ENCODE measurements at regions not wholly inside any gene's neighbourhood (a gene's known extent, or its start where the extent isn't known, plus 50 kb on each side); places are given as distances from the start of the nearest gene placed in this dataset.

- ChIA-PET POLR2A (interaction anchor here (1.5 kb wide), 1 partner anchor 230 kb away, joined by 4 read pairs; the partner anchor contains the start of gene NFKBIZ), CTCF (interaction anchor here (1.0 to 3.0 kb wide), 6 partner anchors 9 to 150 kb away, joined by 3 to 14 read pairs (median 4); no protein-coding TSS in a partner anchor)
- no peaks in the 10 kb centered on the region for H3K9me3 ChIP-seq (replicated peaks; ENCODE audit: control insufficient read depth, insufficient read depth, low read length)
- no TSS peak for BruUV-seq (replicated peaks)
- H3K9me1 ChIP-seq (replicated peaks; ENCODE audit: control insufficient read depth, extremely low read depth, insufficient read depth, low read length): no peaks in the 10 kb centered on the region
- intact Hi-C loops (cut with micrococcal nuclease) (no loop called here), dilution Hi-C loops (cut with MboI; ENCODE audit: extremely low pct_ligation_motif_present, low sequenced_read_pairs) (no loop called here)
- peak overlapping the region; percentile 12 for H2AFZ ChIP-seq (ENCODE audit: low read depth, low read length)
- peaks cover 27% of the 10 kb centered on the region for H3K4me1 ChIP-seq (ENCODE audit: control insufficient read depth, extremely low read depth, insufficient read depth, low read length)
- H3K79me2 ChIP-seq (ENCODE audit: control insufficient read depth, insufficient read depth, low read length): no peaks in the 10 kb centered on the region
- H3K4me2 ChIP-seq (ENCODE audit: insufficient read depth, low read length): no peak overlapping the region
- no peaks in the 10 kb centered on the region for H3K36me3 ChIP-seq (ENCODE audit: control insufficient read depth in 2 of 2, extremely low read depth in 1 of 2, insufficient read depth in 2 of 2, low read length in 2 of 2)
- no peak for FAIRE-seq
- DNase-seq (ENCODE audit: low read depth, low spot score): peak; percentile 63
- no peaks in the 10 kb centered on the region for H4K20me1 ChIP-seq (replicated peaks; ENCODE audit: control insufficient read depth, extremely low read depth, insufficient read depth, low read length)
- no peak overlapping the region for H3K27ac ChIP-seq (ENCODE audit: insufficient read depth, low read depth, low read length)
- no peaks in the 10 kb centered on the region for H3K27me3 ChIP-seq (ENCODE audit: control insufficient read depth in 2 of 2, insufficient read depth in 2 of 2, low read length in 2 of 2)
- H3K4me3 ChIP-seq (replicated peaks in 1 of 3; ENCODE audit: insufficient read depth in 1 of 3, low read depth in 1 of 3, low read length in 3 of 3): no peak overlapping the region
- no peak for TF ChIP-seq EZH2 (IDR thresholded peaks at IDR 0.05; ENCODE audit: borderline replicate concordance, low read depth, low read length, severe bottlenecking)
- TF ChIP-seq MYC (IDR thresholded peaks at IDR 0.05; ENCODE audit: low read depth, low read length): no peak
- no peak for TF ChIP-seq JUN (IDR thresholded peaks at IDR 0.05; ENCODE audit: borderline replicate concordance, insufficient read depth, insufficient read length, low read depth)
- no peak for TF ChIP-seq FOS (IDR thresholded peaks at IDR 0.05; ENCODE audit: borderline replicate concordance, insufficient read depth, low read length)
- TF ChIP-seq GATA2 (IDR thresholded peaks at IDR 0.05; ENCODE audit: insufficient read depth, insufficient read length, low read depth, low read length): no peak
- TF ChIP-seq CTCF (IDR thresholded peaks at IDR 0.05; ENCODE audit: extremely low read depth in 1 of 2, insufficient read depth in 1 of 2, low read depth in 1 of 2, low read length in 2 of 2): no peak
- TF ChIP-seq POLR2AphosphoS5 (IDR thresholded peaks at IDR 0.05; ENCODE audit: insufficient read depth, low read depth, low read length): no peak
- no peak for TF ChIP-seq MAX (IDR thresholded peaks at IDR 0.05; ENCODE audit: insufficient read depth, insufficient read length)
- no peak for TF ChIP-seq POLR2A (IDR thresholded peaks at IDR 0.05; ENCODE audit: low read depth, low read length)
- H3K9ac ChIP-seq (replicated peaks; ENCODE audit: extremely low read depth, insufficient read depth, low read length): no peak overlapping the region
Observed at GRCh38 chr3:102078854-102079808, 229.8 kb downstream of the NFKBIZ start.
